ENCODE measurements at regions not wholly inside any gene's neighbourhood (a gene's known extent, or its start where the extent isn't known, plus 50 kb on each side); places are given as distances from the start of the nearest gene placed in this dataset.

GRCh38 chr2:219864154-219864553 is 236.7 kb downstream of the SLC4A3 start:
- TF ChIP-seq ZNF416 (tag by site-specific recombination; IDR thresholded peaks at IDR 0.05) (no peak), ZIC2 (tag by site-specific recombination; IDR thresholded peaks at IDR 0.05) (peak; percentile 83), GLIS1 (tag by site-specific recombination; IDR thresholded peaks at IDR 0.05) (peak; percentile 59)
- Histone ChIP-seq H3K4me1 (ENCODE audit: control insufficient read depth, insufficient read depth, low read length) (no peaks in the 10 kb centered on the region), H3K4me3 (ENCODE audit: low read depth, low read length) (no peak overlapping the region), H3K27ac (ENCODE audit: extremely low read depth, low read depth, low read length) (no peak overlapping the region), H3K36me3 (ENCODE audit: control insufficient read depth in 2 of 2, insufficient read depth in 1 of 2, low read length in 2 of 2) (no peaks in the 10 kb centered on the region), H3K9me3 (ENCODE audit: control insufficient read depth, insufficient read depth, low read depth, low read length) (no peaks in the 10 kb centered on the region)
- ChIA-PET CTCF (no interaction called here), POLR2A (no interaction called here)

GRCh38 chr2:219868635-219869034 is 241.2 kb downstream of the SLC4A3 start:
- Histone ChIP-seq H3K9me3 (ENCODE audit: control insufficient read depth, insufficient read depth, low read depth, low read length) (no peaks in the 10 kb centered on the region), H3K36me3 (ENCODE audit: control insufficient read depth in 2 of 2, insufficient read depth in 1 of 2, low read length in 2 of 2) (no peaks in the 10 kb centered on the region), H3K4me1 (ENCODE audit: control insufficient read depth, insufficient read depth, low read length) (no peaks in the 10 kb centered on the region), H3K27ac (ENCODE audit: extremely low read depth, low read depth, low read length) (no peak overlapping the region), H3K4me3 (ENCODE audit: low read depth, low read length) (no peak overlapping the region)
- TF ChIP-seq GFI1B (tag by site-specific recombination; IDR thresholded peaks at IDR 0.05) (no peak), ZNF2 (tag by site-specific recombination; IDR thresholded peaks at IDR 0.05) (no peak), MYNN (tag by site-specific recombination; IDR thresholded peaks at IDR 0.05; ENCODE audit: borderline replicate concordance) (no peak), ZNF785 (tag by site-specific recombination; IDR thresholded peaks at IDR 0.05) (no peak), ZNF398 (tag by site-specific recombination; IDR thresholded peaks at IDR 0.05) (no peak), ZSCAN16 (tag by site-specific recombination; IDR thresholded peaks at IDR 0.05) (no peak), ZNF148 (tag by site-specific recombination; IDR thresholded peaks at IDR 0.05; ENCODE audit: borderline replicate concordance) (no peak)
- ChIA-PET POLR2A (no interaction called here), CTCF (interaction anchor here (0.7 kb wide), 1 partner anchor 670 kb away, joined by 3 read pairs; no protein-coding TSS in a partner anchor)

GRCh38 chr2:219870041-219870440 is 242.6 kb downstream of the SLC4A3 start:
- no peaks in the 10 kb centered on the region for H3K36me3 ChIP-seq (ENCODE audit: control insufficient read depth in 2 of 2, insufficient read depth in 1 of 2, low read length in 2 of 2)
- no peaks in the 10 kb centered on the region for H3K4me1 ChIP-seq (ENCODE audit: control insufficient read depth, insufficient read depth, low read length)
- H3K27ac ChIP-seq (ENCODE audit: extremely low read depth, low read depth, low read length) = no peak overlapping the region
- H3K9me3 ChIP-seq (ENCODE audit: control insufficient read depth, insufficient read depth, low read depth, low read length) = no peaks in the 10 kb centered on the region
- CTCF ChIA-PET = no interaction called here
- POLR2A ChIA-PET = no interaction called here
- no peak overlapping the region for H3K4me3 ChIP-seq (ENCODE audit: low read depth, low read length)
- TF ChIP-seq ZNF426 (tag by site-specific recombination; IDR thresholded peaks at IDR 0.05) (no peak), ZNF645 (tag by site-specific recombination; IDR thresholded peaks at IDR 0.05) (no peak), ZNF555 (tag by site-specific recombination; conservative IDR thresholded peaks at IDR 0.05) (no peak), BCL11A (tag by site-specific recombination; IDR thresholded peaks at IDR 0.05; ENCODE audit: low read depth) (no peak), ATF2 (tag by site-specific recombination; IDR thresholded peaks at IDR 0.05; ENCODE audit: low read depth) (no peak), OSR2 (tag by site-specific recombination; IDR thresholded peaks at IDR 0.05) (no peak), ZNF362 (tag by site-specific recombination; IDR thresholded peaks at IDR 0.05) (no peak), ZNF280C (tag by site-specific recombination; IDR thresholded peaks at IDR 0.05) (no peak), ZNF394 (tag by site-specific recombination; IDR thresholded peaks at IDR 0.05; ENCODE audit: borderline replicate concordance) (no peak), ZNF704 (tag by site-specific recombination; IDR thresholded peaks at IDR 0.05) (no peak)
